GM04504 (cell line): ENCODE measurements at regions not wholly inside any gene's neighbourhood (a gene's known extent, or its start where the extent isn't known, plus 50 kb on each side); places are given as distances from the start of the nearest gene placed in this dataset.
A peak's percentile ranks its signal among the peaks of the same experiment; 100 is the strongest.
"Not testable (repeated sequence)": the region's sequence is repeated elsewhere in the genome, so short reads cannot be mapped to it uniquely, and the experiment has no call there.

Source experiments
- DNase-seq: peaks from one replicate; pipeline ENCODE4 v3.0.0-alpha.2; 2012; ENCODE audit warnings: low read depth

DNA sequence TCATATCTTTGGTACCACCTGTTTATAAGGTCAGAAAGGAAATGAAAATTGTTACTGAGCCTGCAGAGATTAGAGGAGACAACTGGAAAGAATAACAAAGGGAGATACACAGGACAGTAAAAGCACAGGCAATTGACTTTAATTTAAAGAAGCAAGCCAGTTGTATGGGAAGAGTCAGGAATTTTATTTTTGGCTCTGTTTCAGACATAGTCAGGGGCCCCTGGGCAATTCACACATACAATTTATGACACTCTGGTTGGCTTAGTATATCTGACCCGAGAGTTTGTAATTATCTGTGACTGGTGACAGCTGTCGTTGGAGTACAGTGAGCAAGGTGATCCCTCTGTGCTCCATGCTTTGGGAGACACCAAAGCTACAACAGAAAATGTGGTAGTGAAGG lies 591.9 kb upstream of the NECTIN3 start:
- DNase-seq, result no peak

DNA sequence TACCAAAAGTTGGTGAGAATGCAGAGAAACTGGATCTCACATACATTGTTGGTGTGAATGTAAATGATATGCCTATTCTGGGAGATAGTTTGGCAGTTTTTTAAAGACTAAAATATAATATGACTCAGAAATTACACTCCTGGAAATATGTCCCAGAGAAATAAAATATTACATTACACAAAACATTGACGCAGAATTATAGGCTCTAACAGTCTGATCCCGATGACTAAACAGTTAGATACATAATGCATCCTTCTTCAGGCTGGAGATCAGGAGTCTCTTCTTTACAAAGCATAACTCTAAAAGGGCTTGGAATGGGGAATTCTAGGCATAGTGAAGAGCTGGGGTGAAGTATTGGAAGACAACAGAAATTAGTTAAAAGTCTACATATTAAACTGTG lies 586.2 kb upstream of the NECTIN3 start:
- no peak for DNase-seq

DNA sequence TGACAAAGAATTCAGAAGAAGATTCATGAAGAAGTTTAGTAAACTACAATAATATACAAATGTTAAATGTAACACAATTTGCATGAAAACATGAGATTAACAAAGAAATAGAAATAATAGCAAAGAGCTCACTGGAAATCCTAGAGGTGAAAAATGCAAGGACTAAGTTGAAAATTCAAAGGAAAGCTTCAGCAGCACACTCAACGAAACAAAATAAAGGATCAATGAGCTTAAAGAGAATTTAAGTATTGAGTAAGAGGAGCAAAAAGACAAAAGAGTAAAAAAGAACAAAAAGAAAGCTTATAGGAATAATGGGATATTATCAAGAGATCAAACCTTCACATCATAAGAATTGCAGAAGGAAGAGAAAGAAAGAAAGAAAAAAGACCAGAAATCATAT lies 583.8 kb upstream of the NECTIN3 start:
- DNase-seq, result no peak

DNA sequence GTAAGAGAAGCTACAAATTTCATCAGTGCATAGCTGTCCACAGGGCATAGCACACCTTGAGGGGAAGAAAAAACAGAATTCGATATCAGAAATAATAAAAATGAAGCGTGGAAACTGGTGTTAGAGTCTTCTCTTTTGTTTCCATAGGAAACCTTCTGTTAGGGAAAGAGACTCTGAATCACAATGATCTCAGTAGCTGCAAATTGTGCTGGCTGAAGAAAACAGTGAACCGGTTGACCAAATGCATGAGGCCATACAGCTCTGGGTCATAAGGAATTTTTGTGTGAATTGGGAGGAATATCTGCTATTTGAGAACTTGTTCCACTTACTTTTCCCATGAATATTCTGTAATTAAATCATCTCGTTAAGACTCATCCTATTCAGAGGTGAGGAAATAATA lies 580.2 kb upstream of the NECTIN3 start:
- no peak for DNase-seq

DNA sequence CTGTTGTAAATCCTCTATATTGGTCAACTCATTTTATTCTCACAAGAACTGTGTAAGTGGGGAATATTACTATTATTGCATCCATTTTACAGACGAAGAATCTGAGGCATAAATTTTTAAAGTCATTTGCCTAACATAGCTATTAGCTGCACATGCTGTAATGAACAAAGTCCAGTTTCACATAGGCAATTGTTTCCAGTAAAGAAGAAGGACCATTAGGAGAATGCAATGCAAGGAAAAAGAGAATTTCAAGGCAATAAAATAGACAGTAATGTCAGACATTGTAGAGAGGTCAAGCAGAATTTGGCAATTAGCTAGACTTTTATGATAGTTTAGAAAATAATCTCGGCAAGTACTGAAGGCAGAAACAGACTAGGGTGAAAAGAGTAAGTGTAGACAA lies 578.7 kb upstream of the NECTIN3 start:
- no peak for DNase-seq

DNA sequence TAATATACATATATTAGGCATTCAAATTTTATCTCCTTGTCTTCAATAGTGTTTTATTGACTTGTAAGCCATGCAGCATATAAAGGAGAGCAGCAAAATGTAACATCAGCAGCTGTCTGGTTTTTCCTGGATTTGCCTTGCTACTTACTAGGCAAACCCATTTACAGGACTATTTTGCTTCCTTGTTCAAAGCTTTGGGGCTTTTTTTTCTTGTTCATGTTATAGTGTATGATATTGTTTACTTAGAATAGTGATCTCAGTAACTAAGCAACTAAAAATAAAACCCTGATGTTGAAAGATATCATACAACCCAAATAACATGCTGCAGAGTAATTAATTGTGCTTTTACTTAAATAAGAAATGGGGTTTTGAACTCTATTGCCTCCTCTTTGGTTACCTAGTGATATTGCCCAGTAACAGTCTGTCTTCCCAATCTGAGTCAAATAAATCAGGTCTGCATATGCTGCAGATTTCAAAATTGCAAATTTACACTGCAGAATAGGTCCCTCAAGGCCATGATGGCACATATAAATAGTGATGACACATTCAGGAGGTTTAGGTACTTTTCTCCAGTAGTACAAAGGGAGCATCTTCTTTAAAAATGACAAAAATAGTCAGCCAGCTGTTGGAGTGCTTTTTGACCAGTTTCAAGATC lies 578.1 kb upstream of the NECTIN3 start:
- DNase-seq, result no peak

DNA sequence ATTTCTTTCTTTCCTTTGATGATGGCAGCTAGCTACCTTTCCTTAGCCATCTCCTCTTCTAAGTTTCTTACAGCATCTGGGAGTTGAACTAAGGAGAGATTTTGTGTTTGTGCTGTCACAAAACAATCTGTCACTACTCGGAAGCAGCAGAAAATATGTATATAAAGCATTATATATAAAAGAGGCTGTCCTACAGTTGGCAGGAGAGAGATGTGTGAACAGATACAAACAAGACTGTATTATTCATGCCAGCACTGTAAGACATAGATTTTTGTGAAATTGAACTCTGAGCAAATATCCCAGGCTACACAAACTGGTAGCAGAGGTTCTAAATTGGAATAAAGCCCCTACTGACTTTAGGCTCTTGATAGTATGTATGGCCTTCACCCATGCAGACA lies 577.5 kb upstream of the NECTIN3 start:
- no peak for DNase-seq

DNA sequence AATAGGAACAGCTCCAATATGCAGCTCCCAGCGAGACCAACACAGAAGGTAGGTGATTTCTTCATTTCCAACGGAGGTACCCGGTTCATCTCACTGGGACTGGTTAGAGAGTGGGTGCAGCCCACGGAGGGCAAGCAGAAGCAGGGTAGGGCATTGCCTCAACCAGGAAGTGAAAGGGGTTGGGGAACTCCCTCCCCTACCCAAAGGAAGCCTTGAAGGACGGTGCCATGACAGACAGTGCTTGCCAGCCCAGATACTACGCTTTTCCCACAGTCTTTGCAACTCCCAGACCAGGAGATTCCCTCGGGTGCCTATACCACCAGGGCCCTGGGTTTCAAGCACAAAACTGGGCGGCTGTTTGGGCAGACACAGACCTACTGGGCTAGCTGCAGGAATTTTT lies 576.9 kb upstream of the NECTIN3 start:
- no peak for DNase-seq

DNA sequence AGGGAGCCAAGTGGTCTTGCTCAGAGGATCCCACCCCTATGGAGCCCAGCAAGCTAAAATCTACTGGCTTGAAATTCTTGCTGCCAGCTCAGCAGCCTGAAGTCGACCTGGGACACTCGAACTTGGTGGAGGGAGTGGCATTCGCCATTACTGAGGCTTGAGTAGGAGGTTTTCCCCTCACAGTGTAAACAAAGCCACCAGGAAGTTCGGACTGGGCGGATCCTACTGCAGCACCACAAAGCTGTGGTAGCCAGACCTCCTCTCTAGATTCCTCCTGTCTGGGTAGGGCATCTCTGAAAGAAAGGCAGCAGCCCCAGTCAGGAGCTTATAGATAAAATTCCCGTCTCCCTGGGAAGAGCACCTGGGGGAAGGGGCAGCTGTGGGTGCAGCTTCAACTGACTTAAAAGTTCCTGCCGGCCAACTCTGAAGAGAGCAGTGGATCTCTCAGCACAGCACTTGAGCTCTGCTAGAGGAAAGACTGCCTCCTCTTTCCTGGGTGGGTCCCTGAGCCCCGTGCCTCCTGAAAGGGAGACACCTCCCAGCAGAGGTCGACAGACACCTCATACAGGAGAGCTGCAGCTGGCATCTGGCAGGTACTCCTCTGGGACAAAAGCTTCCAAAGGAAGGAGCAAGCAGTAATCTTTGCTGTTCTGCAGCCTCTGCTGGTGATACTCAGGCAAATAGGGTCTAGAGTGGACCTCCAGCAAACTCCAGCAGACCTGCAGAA lies 576.3 kb upstream of the NECTIN3 start:
- DNase-seq, result no peak

DNA sequence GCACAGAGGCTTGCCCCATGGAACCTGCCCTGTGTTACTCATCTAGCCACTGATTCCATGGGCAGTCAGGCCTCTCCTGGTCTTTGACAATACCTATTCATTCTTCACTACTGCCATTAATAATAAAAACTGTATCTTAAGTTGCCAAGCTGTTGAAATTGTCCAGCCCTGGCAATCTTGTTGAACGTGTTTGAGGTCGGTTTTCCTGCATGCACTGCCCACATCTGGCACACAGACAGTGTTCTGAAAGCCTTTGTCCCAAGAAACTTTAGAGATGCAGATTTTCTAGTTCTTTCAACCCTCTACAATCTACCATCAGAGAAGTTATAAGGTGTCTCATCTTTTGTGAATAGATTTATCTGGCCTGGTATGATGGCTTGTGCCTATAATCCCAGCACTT lies 567.2 kb upstream of the NECTIN3 start:
- no peak for DNase-seq

DNA sequence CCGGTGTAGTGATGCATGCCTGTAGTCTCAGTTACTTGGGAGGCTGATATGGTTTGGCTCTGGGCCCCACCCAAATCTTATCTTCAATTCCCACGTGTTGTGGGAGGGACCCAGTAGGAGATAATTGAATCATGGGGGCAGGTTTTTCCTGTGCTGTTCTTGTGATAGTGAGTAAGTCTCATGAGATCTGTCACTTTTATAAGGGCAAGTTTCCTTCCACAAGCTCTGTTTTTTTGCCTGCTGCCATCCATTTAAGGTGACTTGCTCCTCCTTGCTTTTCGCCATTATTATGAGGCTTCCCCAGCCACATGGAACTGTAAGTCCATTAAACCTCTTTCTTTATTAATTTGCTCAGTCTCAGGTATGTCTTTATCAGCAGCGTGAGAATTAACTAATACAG lies 566.7 kb upstream of the NECTIN3 start:
- no peak for DNase-seq

DNA sequence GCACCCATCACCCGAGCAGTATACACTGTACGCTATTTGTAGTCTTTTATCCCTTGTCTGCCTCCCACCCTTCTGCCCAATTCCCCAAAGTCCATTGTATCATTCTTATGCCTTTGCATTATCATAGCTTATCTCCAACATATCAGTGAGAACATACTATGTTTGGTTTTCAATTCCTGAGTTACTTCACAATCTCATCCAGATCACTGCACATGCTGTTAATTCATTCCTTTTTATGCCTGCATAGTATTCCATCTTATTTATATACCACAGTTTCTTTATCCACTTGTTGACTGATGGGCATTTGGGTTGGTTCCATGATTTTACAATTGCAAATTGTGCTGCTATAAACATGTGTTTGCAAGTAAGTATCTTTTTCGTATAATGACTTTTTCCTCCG lies 564.7 kb upstream of the NECTIN3 start:
- no peak for DNase-seq

DNA sequence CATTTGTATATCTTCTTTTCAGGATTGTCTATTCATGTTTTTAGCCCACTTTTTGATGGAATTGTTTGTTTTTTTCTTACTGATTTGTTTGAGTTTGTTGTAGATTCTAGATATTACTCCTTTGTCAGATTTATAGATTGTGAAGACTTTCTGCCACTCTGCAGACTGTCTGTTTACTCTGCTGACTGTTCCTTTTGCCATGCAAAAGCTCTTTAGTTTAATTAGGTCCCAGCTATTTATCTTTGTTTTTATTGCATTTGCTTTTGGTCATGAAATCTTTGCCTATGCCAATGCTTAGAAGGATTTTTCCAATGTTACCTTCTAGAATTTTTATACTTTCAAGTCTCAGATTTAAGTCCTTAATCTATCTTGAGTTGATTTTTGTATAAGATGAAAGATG lies 564.0 kb upstream of the NECTIN3 start:
- DNase-seq, result not testable (repeated sequence)

DNA sequence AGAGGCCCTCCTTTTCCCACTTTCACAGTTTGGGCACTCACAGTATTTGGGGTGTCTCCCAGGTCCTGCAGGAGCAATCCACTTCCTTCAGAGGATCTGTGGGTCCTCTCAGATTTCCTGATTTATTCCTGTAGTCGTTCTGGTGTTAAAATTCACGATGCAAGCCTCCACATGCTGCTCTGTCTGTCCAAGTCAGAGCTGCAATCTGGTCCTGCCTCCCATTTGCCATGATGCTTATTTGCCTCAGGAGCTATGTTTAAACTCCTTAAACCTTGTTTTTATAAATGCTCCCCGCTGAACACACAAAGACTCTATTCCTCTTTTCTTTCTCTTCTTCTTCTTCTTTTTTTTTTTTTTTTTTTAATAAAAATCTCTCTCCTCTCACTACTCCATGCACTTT lies 558.7 kb upstream of the NECTIN3 start:
- no peak for DNase-seq

DNA sequence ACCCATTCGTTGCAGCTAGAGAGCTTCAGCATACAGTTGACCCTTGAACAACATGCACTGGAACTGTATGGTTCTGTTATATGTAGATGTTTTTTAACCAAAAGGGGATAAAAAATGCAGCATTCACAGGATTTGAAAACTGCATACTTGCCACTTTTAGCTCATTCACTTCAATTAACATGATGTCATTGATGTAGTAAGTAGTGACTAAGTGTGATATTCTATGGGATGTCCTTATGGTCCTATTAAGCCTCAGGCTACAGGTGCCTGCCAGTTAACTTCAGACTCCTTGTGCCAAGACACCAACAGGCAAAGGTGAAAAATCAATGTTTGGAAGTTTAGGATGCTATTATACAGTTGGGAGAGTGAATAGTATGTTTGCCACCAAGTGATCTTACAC lies 553.6 kb upstream of the NECTIN3 start:
- DNase-seq, result no peak

DNA sequence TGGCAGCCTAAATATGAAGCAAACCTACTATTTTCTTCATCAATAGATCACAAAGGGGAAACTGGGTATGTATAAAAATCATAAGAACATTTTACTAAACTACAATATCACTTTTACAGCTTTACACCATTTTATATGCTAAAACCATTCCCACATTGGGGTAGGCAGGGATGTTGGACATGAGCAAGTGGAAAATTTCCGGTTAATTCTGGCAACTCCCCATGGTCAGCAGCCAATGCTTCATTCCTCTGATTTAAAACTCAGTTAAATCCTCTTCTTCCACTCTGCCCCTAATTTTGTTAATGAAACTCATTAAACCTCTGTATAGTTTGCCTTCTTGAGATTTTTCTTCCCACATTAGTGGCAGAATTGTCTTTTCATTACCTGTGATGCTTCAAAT lies 552.5 kb upstream of the NECTIN3 start:
- DNase-seq, result no peak

DNA sequence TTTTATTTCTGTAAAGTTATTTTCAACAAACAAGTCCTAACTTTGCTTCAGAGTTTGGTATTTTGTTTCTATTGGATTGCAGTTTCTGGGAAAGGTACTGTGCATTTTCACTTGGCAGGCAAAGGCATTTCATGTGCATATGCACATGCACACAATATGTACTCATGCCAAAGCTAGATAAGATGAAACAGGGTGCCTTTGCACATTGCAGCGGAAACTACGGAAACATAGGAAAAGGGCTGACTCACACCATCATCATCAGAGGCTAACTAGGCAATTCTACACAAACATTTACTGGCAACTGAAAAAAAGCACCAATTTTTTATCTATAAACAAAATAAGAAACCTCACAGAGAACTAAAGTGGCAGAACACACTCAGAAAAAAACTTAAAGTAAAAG lies 550.6 kb upstream of the NECTIN3 start:
- peak; percentile 54 for DNase-seq

DNA sequence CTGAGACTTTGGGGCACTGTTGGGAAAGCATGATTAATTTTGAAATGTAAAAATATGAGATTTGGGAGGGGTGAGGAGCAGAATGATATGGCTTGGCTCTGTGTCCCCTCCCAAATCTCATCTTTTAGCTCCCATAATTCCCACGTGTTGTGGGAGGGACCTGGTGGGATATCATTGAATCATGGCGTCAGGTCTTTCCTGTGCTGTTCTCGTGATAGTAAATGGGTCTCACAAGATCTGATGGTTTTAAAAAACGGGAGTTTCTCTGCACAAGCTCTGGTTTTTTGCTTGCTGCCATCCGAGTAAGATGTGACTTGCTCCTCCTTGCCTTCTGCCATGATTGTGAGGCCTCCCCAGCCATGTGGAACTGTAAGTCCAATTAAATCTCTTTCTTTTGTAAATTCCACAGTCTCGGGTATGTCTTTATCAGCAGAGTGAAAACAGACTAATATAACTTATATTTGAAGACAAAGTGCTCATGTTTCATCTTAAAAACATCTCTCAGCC lies 546.0 kb upstream of the NECTIN3 start:
- not testable (repeated sequence) for DNase-seq

DNA sequence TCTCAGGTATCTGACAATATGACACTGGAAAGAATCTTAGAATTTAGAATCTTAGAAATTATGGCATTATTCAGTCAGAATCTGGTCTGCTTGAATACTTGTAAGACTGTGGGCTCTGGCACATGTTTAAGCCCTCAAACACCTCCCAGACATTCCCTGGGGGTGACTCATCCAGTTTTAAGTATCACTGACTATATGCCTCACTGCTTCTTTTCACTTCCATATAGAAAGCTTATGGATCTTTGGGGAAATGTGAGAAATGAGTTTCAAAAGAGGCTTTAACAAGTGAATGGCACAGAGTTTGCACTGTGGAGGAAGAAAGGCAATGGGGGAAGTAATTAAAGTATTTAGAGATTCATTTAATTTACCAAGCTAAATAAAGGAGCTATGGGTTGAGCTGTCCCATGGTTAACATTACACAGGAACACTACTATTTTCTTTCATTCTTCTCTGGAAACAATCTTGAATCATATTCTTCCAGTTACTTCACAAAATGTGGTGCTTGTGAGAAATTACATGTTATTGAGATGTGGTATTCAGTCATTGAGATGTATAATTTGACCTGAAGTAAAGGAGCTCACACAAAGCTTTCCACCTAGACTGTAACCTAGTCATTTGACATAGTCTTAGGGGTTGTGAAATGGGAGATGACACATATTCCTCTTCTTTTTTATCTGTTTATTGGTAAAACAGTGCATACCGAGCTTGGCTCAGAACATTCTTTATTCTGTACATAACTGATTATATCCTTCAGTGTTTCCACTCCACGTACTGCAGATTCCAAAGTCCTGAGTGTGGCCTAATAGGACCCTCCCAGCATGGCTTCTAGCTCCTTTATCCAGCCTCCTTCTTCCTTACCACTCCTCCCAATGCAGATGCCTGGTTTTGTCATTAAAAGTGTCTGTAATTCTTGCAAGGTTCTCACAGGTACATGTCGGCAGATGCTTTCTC lies 544.6 kb upstream of the NECTIN3 start:
- DNase-seq, result peak; percentile 71

DNA sequence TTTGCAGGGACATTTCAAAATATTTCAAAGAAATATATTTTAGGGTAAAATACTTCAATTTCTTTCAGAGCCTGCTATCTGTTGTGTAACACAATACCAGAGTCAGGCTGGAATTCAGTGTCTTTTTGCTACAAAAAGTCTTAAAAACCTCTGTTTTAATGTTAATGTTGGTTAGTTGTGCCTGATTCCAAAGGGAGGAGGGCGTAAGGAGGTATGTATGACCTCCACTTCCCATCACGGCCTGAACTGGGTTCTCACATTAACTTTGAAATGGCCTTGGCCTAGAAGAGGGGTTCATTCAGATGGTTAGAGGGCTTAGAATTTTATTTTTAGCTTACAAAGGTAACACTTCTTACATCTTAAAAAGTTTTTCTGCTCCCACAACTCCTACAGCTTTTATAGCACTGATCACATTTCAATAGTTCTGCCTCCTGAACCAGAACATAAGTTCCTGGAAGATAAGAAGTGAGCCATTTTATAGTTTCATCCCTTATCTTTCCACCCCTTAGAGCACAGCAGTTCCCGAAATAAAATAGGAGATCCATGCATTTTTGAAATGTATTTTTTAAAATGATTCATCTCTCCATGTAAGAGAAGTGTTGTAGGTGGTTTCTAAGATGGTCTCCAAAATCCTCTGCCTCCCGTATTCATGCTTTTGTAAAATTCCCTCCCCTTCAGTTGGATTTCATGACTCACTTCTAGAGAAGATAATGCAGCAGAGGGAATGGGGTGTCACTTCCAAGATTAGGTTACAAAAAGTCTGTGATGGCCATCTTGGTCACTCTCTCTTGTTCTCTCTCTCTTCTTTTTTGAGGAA lies 543.1 kb upstream of the NECTIN3 start:
- no peak for DNase-seq

DNA sequence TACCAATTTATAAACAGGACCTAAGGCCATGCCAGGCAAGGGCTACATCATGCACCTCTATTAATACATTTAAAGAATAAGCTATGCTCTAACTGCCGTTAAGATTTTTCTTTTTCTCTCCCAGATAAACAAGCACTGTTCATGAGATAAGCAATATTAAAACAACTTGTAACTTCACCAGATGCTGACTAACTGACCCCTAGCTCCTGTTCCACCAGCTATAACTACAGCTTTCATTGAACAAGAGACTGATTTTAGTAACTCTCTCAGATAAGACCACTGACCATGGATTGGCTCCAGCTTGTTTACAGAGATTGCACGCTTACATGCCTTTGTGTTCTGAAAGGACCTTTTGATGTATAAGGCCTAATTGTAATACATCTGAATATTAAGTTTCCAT lies 540.7 kb upstream of the NECTIN3 start:
- DNase-seq, result no peak

DNA sequence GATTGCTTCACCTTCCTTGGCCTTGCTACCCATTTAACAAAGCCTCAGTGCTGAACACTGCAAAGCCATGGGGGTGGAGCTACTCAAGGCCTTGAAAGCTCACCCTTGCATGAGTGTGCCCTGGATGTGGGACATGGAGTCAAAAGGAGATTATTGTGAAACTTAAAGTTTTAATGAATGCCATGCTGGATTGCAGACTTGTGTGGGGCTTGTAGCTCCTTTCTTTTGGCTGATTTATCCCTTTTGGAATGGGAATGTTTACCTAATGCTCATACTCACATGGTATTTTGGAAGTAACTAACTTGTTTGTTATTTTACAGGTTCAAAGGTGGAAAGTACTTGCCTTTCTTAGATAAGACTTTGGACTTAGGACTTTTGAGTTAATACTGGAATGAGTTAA lies 538.5 kb upstream of the NECTIN3 start:
- peak; percentile 7 for DNase-seq
